Spleen (tissue), 7 donors: ENCODE measurements at regions not wholly inside any gene's neighbourhood (a gene's known extent, or its start where the extent isn't known, plus 50 kb on each side); places are given as distances from the start of the nearest gene placed in this dataset.

Experiments
- POLR2A ChIP-seq, 3 donors: fragments of 450-650 bp; IDR thresholded peaks; one replicate each; pipeline ENCODE4 v1.5.1; 2017; ENCODE audit warnings: antibody characterized with exemption in 3 of 3, mild to moderate bottlenecking in 1 of 3
- POLR2AphosphoS5 ChIP-seq, 3 donors: sonication (generic); formaldehyde crosslinking; IDR thresholded peaks; one replicate each; pipeline ENCODE4 v1.5.1; 2017; ENCODE audit warnings: antibody characterized with exemption in 3 of 3
- TF ChIP-seq, protein P1 (sequence below), 11 experiments: fragments of 200-600 bp in 7 of 11; fragments of 450-650 bp in 4 of 11; sonication (generic) in 4 of 11; IDR thresholded peaks in 8 of 11; conservative IDR thresholded peaks in 3 of 11; 1 replicate in 7 of 11; 2 replicates in 4 of 11; pipeline versions ENCODE4 v1.4.0 to v1.8.0; 2016 to 2021; ENCODE audit warnings: antibody characterized with exemption in 11 of 11, inconsistent platforms in 4 of 11, mild to moderate bottlenecking in 1 of 11
- donor health status: DM: no; HTN: no; CAD: no; lungs with moderate emphysema.
- donor health status: DM: no; HTN: no; CAD: no.
- donor health status: DM: no; HTN: no; CAD: no.

DNA sequence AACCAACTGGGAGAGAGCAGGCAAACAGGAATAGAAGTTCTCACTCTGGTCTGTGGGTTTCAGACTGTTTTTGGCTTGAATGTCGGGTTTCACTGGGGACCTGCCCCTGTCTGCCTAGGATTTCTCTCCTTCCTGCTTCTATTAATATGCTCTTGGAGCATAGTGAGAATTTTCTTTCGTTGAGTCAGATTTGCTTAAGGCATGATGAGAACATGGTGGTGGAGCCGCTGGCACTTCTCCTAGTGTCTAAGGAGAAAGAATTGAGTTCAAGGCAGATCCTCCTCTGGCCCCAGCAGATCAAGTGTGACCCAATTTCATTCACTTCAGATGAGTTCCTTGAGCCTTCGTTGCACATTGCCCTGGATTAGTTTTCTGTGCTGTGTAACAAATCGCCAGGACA, 103.9 kb upstream of the HS6ST1 start:
- TF ChIP-seq, protein P1, sequence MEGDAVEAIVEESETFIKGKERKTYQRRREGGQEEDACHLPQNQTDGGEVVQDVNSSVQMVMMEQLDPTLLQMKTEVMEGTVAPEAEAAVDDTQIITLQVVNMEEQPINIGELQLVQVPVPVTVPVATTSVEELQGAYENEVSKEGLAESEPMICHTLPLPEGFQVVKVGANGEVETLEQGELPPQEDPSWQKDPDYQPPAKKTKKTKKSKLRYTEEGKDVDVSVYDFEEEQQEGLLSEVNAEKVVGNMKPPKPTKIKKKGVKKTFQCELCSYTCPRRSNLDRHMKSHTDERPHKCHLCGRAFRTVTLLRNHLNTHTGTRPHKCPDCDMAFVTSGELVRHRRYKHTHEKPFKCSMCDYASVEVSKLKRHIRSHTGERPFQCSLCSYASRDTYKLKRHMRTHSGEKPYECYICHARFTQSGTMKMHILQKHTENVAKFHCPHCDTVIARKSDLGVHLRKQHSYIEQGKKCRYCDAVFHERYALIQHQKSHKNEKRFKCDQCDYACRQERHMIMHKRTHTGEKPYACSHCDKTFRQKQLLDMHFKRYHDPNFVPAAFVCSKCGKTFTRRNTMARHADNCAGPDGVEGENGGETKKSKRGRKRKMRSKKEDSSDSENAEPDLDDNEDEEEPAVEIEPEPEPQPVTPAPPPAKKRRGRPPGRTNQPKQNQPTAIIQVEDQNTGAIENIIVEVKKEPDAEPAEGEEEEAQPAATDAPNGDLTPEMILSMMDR (IDR thresholded peaks at IDR 0.05 in 8 of 11, conservative IDR thresholded peaks at IDR 0.05 in 3 of 11), result no peak
- TF ChIP-seq POLR2AphosphoS5 (IDR thresholded peaks at IDR 0.05), result no peak
- no peak for TF ChIP-seq POLR2A (IDR thresholded peaks at IDR 0.05)
